Glutamatergic neuron (in vitro differentiated cells): ENCODE measurements at regions not wholly inside any gene's neighbourhood (a gene's known extent, or its start where the extent isn't known, plus 50 kb on each side); places are given as distances from the start of the nearest gene placed in this dataset.

Experiments
- DNase-seq: peaks from one replicate; pipeline ENCODE4 v3.0.0; 2022
- H3K27ac Mint-ChIP-seq: one replicate; pipeline ENCODE4 v1.8.0; 2020; ENCODE audit warnings: mild to moderate bottlenecking, mixed read lengths, inconsistent platforms; ENCODE audit not compliant: unreplicated experiment
- H3K27me3 Mint-ChIP-seq: one replicate; pipeline ENCODE4 v1.8.0; 2020; ENCODE audit warnings: mild to moderate bottlenecking, moderate library complexity, mixed read lengths, inconsistent platforms; ENCODE audit not compliant: unreplicated experiment
- H3K36me3 Mint-ChIP-seq: one replicate; pipeline ENCODE4 v1.8.0; 2020; ENCODE audit warnings: mild to moderate bottlenecking, mixed read lengths, inconsistent platforms; ENCODE audit not compliant: unreplicated experiment
- H3K4me1 Mint-ChIP-seq: one replicate; pipeline ENCODE4 v1.8.0; 2020; ENCODE audit warnings: mild to moderate bottlenecking, low read depth, mixed read lengths, inconsistent platforms; ENCODE audit not compliant: unreplicated experiment
- H3K4me3 Mint-ChIP-seq: one replicate; pipeline ENCODE4 v1.8.0; 2020; ENCODE audit warnings: mild to moderate bottlenecking, mixed read lengths, inconsistent platforms; ENCODE audit not compliant: unreplicated experiment
- H3K9me3 Mint-ChIP-seq: one replicate; pipeline ENCODE4 v1.8.0; 2020; ENCODE audit warnings: mild to moderate bottlenecking, moderate library complexity, mixed read lengths, inconsistent platforms; ENCODE audit not compliant: unreplicated experiment
- CTCF ChIP-seq: fragments of 200-600 bp; sonication (generic); IDR thresholded peaks from one replicate; pipeline ENCODE4 v1.5.0; 2021; ENCODE audit not compliant: partially characterized antibody, unreplicated experiment

GRCh38 chr4:106773076-106773905, 262.8 kb downstream of the DKK2 start:
- no peak for TF ChIP-seq CTCF
- H3K4me3 Mint-ChIP-seq, result no peak overlapping the region
- no peak overlapping the region for H3K27ac Mint-ChIP-seq
- no peaks in the 10 kb centered on the region for H3K4me1 Mint-ChIP-seq
- H3K9me3 Mint-ChIP-seq, result peaks cover 2% of the 10 kb centered on the region
- peaks cover 5% of the 10 kb centered on the region for H3K27me3 Mint-ChIP-seq
- no peaks in the 10 kb centered on the region for H3K36me3 Mint-ChIP-seq
- no peak for DNase-seq

GRCh38 chr4:106767991-106768390, 268.1 kb downstream of the DKK2 start:
- no peak for DNase-seq
- TF ChIP-seq CTCF, result no peak
- H3K27ac Mint-ChIP-seq, result no peak overlapping the region
- no peaks in the 10 kb centered on the region for H3K27me3 Mint-ChIP-seq
- H3K36me3 Mint-ChIP-seq, result no peaks in the 10 kb centered on the region
- no peak overlapping the region for H3K4me3 Mint-ChIP-seq
- H3K4me1 Mint-ChIP-seq, result peaks cover 8% of the 10 kb centered on the region
- peaks cover 2% of the 10 kb centered on the region for H3K9me3 Mint-ChIP-seq

DNA sequence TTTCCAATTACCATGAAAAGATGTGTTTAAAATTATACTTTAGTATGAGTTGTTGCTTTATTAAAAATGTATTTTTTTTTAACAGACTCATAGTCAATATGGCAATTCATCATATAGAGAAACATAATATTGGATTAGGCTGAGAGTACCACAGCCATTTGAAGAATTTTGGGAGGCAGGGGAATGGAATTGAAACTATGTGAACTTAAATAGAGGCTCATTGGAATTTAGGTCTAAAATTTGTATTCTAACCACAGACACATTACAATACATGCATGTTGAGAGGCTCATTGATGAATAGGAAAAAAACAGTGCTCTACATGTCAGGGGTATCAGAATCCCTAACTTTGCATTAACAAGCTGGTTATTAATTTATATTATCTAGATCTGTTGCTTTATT, 269.6 kb downstream of the DKK2 start:
- no peak for DNase-seq
- peaks cover 3% of the 10 kb centered on the region for H3K9me3 Mint-ChIP-seq
- H3K36me3 Mint-ChIP-seq, result no peaks in the 10 kb centered on the region
- TF ChIP-seq CTCF, result no peak
- H3K27me3 Mint-ChIP-seq, result no peaks in the 10 kb centered on the region
- H3K4me3 Mint-ChIP-seq, result no peak overlapping the region
- H3K4me1 Mint-ChIP-seq, result peaks cover 16% of the 10 kb centered on the region
- H3K27ac Mint-ChIP-seq, result no peak overlapping the region

DNA sequence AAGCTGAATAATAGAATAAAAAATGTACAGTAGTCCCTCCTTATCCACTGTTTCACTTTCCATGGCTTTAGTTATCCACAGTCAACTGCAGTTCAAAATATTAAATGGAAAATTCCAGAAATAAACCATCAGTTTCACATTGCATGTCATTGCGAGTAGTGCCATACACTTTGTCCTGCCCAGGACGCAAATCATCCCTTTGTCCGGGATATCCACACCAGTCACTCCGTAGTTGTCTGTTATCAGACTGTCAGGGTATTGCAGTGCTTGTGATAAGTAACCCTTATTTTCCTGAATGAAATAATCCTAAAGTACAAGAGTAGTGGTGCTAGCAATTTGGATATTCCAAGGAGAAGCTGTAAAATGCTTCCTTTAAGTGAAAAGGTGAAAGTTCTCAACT, 271.3 kb downstream of the DKK2 start:
- peaks cover 19% of the 10 kb centered on the region for H3K4me1 Mint-ChIP-seq
- DNase-seq, result no peak
- TF ChIP-seq CTCF, result no peak

DNA sequence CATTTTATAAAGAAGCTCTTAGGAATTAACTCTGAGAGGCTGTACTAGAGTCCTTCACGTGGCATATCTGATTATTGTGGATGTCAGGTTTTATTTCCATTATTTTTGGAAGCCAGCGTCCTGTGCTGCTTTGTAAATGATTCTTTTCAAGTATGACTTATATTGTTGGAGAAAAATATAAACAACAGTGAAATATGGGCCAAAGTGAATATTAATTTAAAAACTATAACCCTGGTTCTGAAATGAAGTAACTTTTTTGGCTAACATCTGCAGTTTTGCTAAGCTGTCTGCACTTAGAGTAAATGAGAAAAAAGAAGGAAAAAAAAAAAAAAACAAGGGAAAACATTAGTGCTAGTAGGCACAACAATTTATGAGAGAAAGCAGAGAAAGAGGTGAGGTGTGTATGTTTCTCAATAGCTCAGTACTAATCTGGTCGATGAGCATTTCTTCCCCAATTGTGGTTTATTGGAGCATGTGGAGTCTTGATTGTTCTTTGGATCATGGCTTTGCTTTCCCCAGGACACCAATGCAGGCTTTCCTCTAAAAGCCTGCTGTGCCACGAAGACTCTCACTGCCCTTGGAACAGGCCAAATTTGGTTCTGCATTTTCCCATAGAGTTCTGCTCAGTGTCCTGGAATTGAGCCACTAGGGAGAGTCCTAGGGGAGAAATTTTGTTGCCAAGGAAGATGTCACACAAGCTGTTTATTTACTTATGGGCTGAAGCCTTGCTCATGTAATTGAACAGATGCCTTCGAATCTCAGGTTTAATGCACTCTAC, 273.3 kb downstream of the DKK2 start:
- DNase-seq, result peak; percentile 6

More for the DNA sequence above, 271.3 kb downstream of the DKK2 start:
- Mint-ChIP-seq H3K36me3 (no peaks in the 10 kb centered on the region), H3K9me3 (peaks cover 3% of the 10 kb centered on the region), H3K27ac (peak overlapping the region; percentile 12), H3K27me3 (no peaks in the 10 kb centered on the region), H3K4me3 (no peak overlapping the region)

More for the DNA sequence above, 273.3 kb downstream of the DKK2 start:
- Mint-ChIP-seq H3K27me3 (no peaks in the 10 kb centered on the region), H3K27ac (peak overlapping the region; percentile 53), H3K4me1 (peaks cover 26% of the 10 kb centered on the region), H3K9me3 (peaks cover 1% of the 10 kb centered on the region), H3K4me3 (no peak overlapping the region), H3K36me3 (no peaks in the 10 kb centered on the region)
- TF ChIP-seq CTCF, result no peak
